ENCODE measurements at regions not wholly inside any gene's neighbourhood (a gene's known extent, or its start where the extent isn't known, plus 50 kb on each side); places are given as distances from the start of the nearest gene placed in this dataset.

GRCh38 chr16:80014241-80014939 is 413.9 kb upstream of the MAF start:
- no peak for TF ChIP-seq POLR2A (IDR thresholded peaks at IDR 0.05)
- TF ChIP-seq, protein P1, sequence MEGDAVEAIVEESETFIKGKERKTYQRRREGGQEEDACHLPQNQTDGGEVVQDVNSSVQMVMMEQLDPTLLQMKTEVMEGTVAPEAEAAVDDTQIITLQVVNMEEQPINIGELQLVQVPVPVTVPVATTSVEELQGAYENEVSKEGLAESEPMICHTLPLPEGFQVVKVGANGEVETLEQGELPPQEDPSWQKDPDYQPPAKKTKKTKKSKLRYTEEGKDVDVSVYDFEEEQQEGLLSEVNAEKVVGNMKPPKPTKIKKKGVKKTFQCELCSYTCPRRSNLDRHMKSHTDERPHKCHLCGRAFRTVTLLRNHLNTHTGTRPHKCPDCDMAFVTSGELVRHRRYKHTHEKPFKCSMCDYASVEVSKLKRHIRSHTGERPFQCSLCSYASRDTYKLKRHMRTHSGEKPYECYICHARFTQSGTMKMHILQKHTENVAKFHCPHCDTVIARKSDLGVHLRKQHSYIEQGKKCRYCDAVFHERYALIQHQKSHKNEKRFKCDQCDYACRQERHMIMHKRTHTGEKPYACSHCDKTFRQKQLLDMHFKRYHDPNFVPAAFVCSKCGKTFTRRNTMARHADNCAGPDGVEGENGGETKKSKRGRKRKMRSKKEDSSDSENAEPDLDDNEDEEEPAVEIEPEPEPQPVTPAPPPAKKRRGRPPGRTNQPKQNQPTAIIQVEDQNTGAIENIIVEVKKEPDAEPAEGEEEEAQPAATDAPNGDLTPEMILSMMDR (IDR thresholded peaks at IDR 0.05), result no peak
- no peak for TF ChIP-seq POLR2AphosphoS5 (IDR thresholded peaks at IDR 0.05)
- TF ChIP-seq EP300 (IDR thresholded peaks at IDR 0.05), result no peak
